T-cell (primary cell): ENCODE measurements at regions not wholly inside any gene's neighbourhood (a gene's known extent, or its start where the extent isn't known, plus 50 kb on each side); places are given as distances from the start of the nearest gene placed in this dataset.

Experiments used
- ATAC-seq, 4 experiments: fragments of 200-7000 bp in 3 of 4; fragments of 150-1000 bp in 1 of 4; cut with Tn5 transposase; replicated peaks in 1 of 4; 1 replicate in 3 of 4; 2 replicates in 1 of 4; pipeline ENCODE4 v1.10.0; 2021; ENCODE audit warnings: moderate library complexity in 3 of 4, mild to moderate bottlenecking in 2 of 4, moderate number of reproducible peaks in 1 of 4
- CTCF ChIA-PET, 2 donors: fragments of 300-600 bp; sonication (Branson Sonifier 250); formaldehyde crosslinking; loops; one replicate each; lab custom pipeline; 2022; ENCODE audit warnings: antibody characterized with exemption in 2 of 2; lab: Charles Lee
- POLR2A ChIA-PET, 2 donors: fragments of 300-600 bp; sonication (Branson Sonifier 250); formaldehyde crosslinking; loops; one replicate each; lab custom pipeline; 2022; ENCODE audit warnings: antibody characterized with exemption in 2 of 2; lab: Charles Lee
- DNase-seq, 35 experiments: peaks; one replicate each; pipeline versions ENCODE4 v3.0.0 to v3.0.0-alpha.2; 2013 to 2023
- H3K27ac ChIP-seq: one replicate; pipeline ENCODE4 v1.5.1; 2013; ENCODE audit warnings: low read length
- H3K27me3 ChIP-seq, 2 experiments: replicated peaks in 1 of 2; 1 replicate in 1 of 2; 2 replicates in 1 of 2; pipeline versions ENCODE4 v1.6.1 to v1.7.0; 2013; ENCODE audit warnings: low read length in 1 of 2, mixed read lengths in 1 of 2; ENCODE audit not compliant: control insufficient read depth in 2 of 2, insufficient read depth in 2 of 2; ENCODE audit errors: extremely low read depth in 1 of 2
- H3K36me3 ChIP-seq, 2 donors: 1 replicate in 1 of 2; 2 replicates in 1 of 2; pipeline versions ENCODE4 v1.6.1 to v1.7.0; 2013; ENCODE audit warnings: low read length in 1 of 2; ENCODE audit not compliant: control insufficient read depth in 2 of 2, insufficient read depth in 1 of 2; ENCODE audit errors: extremely low read depth in 1 of 2
- H3K4me1 ChIP-seq, 2 experiments: 1 replicate in 1 of 2; 2 replicates in 1 of 2; pipeline versions ENCODE4 v1.6.1 to v1.7.0; 2013; ENCODE audit warnings: low read length in 2 of 2, mixed read lengths in 1 of 2; ENCODE audit not compliant: insufficient read depth in 2 of 2, control insufficient read depth in 1 of 2; ENCODE audit errors: extremely low read depth in 1 of 2
- H3K4me3 ChIP-seq, 2 donors: 1 replicate in 1 of 2; 2 replicates in 1 of 2; pipeline versions ENCODE4 v1.5.1 to v1.7.0; 2013; ENCODE audit warnings: mild to moderate bottlenecking in 2 of 2, low read length in 1 of 2, moderate library complexity in 1 of 2; ENCODE audit not compliant: control insufficient read depth in 1 of 2; ENCODE audit errors: extremely low read depth in 1 of 2
- H3K9me3 ChIP-seq: 2 replicates; pipeline ENCODE4 v1.7.0; 2013
- H3K27ac Mint-ChIP-seq, 2 donors: one replicate each; pipeline ENCODE4 v1.8.0; 2020 to 2021; ENCODE audit warnings: mild to moderate bottlenecking in 2 of 2, mixed read lengths in 2 of 2
- H3K27me3 Mint-ChIP-seq, 2 donors: one replicate each; pipeline ENCODE4 v1.8.0; 2021 to 2022; ENCODE audit warnings: mixed read lengths in 2 of 2
- H3K36me3 Mint-ChIP-seq: one replicate; pipeline ENCODE4 v1.8.0; 2021; ENCODE audit warnings: mixed read lengths
- H3K4me1 Mint-ChIP-seq, 3 donors: one replicate each; pipeline ENCODE4 v1.8.0; 2020 to 2022; ENCODE audit warnings: mixed read lengths in 3 of 3, mild to moderate bottlenecking in 1 of 3
- H3K4me3 Mint-ChIP-seq, 3 donors: one replicate each; pipeline ENCODE4 v1.8.0; 2020 to 2022; ENCODE audit warnings: mild to moderate bottlenecking in 3 of 3, mixed read lengths in 3 of 3, moderate library complexity in 3 of 3
- H3K9me3 Mint-ChIP-seq, 3 donors: one replicate each; pipeline ENCODE4 v1.8.0; 2020 to 2022; ENCODE audit warnings: mixed read lengths in 3 of 3
- WGBS: methylation state at CpG from one replicate; pipeline ENCODE4 v1.1.5; 2013; ENCODE audit warnings: missing lambda C conversion rate; ENCODE audit not compliant: insufficient coverage; 5-methylcytosine and 5-hydroxymethylcytosine counted together

- DNase-seq: no peak
- peaks cover 0 to 12% of the 10 kb centered on the region in 2 experiments for H3K4me1 ChIP-seq
- Mint-ChIP-seq H3K27me3 (peaks cover 0 to 3% of the 10 kb centered on the region in 2 donors), H3K9me3 (no peaks in the 10 kb centered on the region), H3K4me3 (no peak overlapping the region), H3K4me1 (peaks cover 0 to 5% (median 0%) of the 10 kb centered on the region in 3 donors), H3K36me3 (no peaks in the 10 kb centered on the region), H3K27ac (no peak overlapping the region)
- no peak overlapping the region for H3K27ac ChIP-seq
- no peaks in the 10 kb centered on the region for H3K9me3 ChIP-seq
- ChIA-PET POLR2A (no interaction called here), CTCF (no interaction called here)
- ATAC-seq: no peak
- no peaks in the 10 kb centered on the region for H3K36me3 ChIP-seq
- WGBS: 92% methylated on average over 44 of the region's 53 CpGs
- H3K27me3 ChIP-seq: peaks cover 0 to 4% of the 10 kb centered on the region in 2 experiments
- H3K4me3 ChIP-seq: no peak overlapping the region
These were observed 131.6 kb downstream of the DLL1 start for GRCh38 chr6:170159022-170159965.

DNA sequence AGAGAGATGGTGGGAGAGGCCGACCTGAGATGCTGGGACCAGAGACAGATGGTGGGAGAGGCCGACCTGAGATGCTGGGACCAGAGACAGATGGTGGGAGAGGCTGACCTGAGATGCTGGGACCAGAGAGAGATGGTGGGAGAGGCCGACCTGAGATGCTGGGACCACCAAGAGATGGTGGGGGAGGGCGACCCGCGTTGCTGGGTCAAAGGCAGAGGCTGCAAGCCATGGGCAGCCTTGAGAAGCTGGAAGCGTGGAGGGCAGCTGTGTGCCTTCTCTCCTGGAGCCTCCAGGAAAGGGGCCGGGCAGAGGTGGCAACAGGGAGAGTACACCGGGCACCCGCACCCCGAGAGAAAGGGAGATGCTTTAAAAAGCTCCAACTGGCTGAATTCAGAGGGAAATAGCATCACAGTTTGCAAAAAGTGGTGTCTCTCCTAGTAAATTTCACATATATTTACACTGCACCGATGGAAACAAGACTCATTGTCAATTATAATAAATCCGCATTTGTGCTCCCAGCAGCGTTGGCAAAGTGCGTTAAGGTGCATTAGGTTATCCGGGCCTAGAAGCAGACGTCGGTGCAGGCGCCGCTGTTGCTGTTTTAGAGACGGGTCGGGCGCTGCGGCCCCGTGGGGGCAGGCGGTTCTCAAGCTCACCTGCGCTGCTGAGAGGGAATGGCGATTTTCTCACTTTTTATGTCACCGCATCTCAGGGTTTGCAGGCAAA lies 132.4 kb downstream of the DLL1 start:
- ATAC-seq (no peak), DNase-seq (no peak)
- H3K4me3 Mint-ChIP-seq: no peak overlapping the region
- ChIA-PET POLR2A (no interaction called here), CTCF (no interaction called here)
- H3K9me3 Mint-ChIP-seq: no peaks in the 10 kb centered on the region
- peaks cover 0 to 12% of the 10 kb centered on the region in 2 experiments for H3K27me3 ChIP-seq
- peaks cover 0 to 5% (median 0%) of the 10 kb centered on the region in 3 donors for H3K4me1 Mint-ChIP-seq
- WGBS: 91% methylated on average over 29 of the region's 29 CpGs
- no peaks in the 10 kb centered on the region for H3K9me3 ChIP-seq
- H3K4me3 ChIP-seq: no peak overlapping the region
- H3K4me1 ChIP-seq: peaks cover 0 to 19% of the 10 kb centered on the region in 2 experiments
- no peaks in the 10 kb centered on the region for H3K36me3 ChIP-seq
- H3K36me3 Mint-ChIP-seq: no peaks in the 10 kb centered on the region
- H3K27ac Mint-ChIP-seq: no peak overlapping the region
- H3K27ac ChIP-seq: no peak overlapping the region
- H3K27me3 Mint-ChIP-seq: peaks cover 0 to 3% of the 10 kb centered on the region in 2 donors

- no peak for DNase-seq
- H3K27me3 ChIP-seq: peaks cover 0 to 19% of the 10 kb centered on the region in 2 experiments
- H3K27ac Mint-ChIP-seq: no peak overlapping the region
- no peaks in the 10 kb centered on the region for H3K9me3 ChIP-seq
- H3K4me1 ChIP-seq: peaks cover 0 to 22% of the 10 kb centered on the region in 2 experiments
- no peaks in the 10 kb centered on the region for H3K36me3 ChIP-seq
- no peaks in the 10 kb centered on the region for H3K36me3 Mint-ChIP-seq
- H3K4me1 Mint-ChIP-seq: peaks cover 0 to 4% (median 0%) of the 10 kb centered on the region in 3 donors
- WGBS: 83% methylated on average over 28 of the region's 28 CpGs
- POLR2A ChIA-PET: no interaction called here
- no peak overlapping the region for H3K4me3 ChIP-seq
- H3K27me3 Mint-ChIP-seq: peaks cover 0 to 3% of the 10 kb centered on the region in 2 donors
- CTCF ChIA-PET: no interaction called here
- ATAC-seq: no peak
- H3K9me3 Mint-ChIP-seq: no peaks in the 10 kb centered on the region
- H3K4me3 Mint-ChIP-seq: no peak overlapping the region
- no peak overlapping the region for H3K27ac ChIP-seq
These were observed 133.2 kb downstream of the DLL1 start for GRCh38 chr6:170157567-170158218.

- DNase-seq: no peak
- Histone ChIP-seq H3K27me3 (peaks cover 2 to 29% of the 10 kb centered on the region in 2 experiments), H3K4me1 (peaks cover 0 to 24% of the 10 kb centered on the region in 2 experiments), H3K9me3 (no peaks in the 10 kb centered on the region), H3K27ac (no peak overlapping the region), H3K36me3 (no peaks in the 10 kb centered on the region), H3K4me3 (no peak overlapping the region)
- H3K36me3 Mint-ChIP-seq: no peaks in the 10 kb centered on the region
- CTCF ChIA-PET: no interaction called here
- POLR2A ChIA-PET: interaction anchor here in 1 of 2 donors (0.8 kb wide), 1 partner anchor 408 kb away, joined by 3 read pairs; no protein-coding TSS in a partner anchor
- 91% methylated on average over 27 of the region's 34 CpGs for WGBS
- peaks cover 3 to 7% of the 10 kb centered on the region in 2 donors for H3K27me3 Mint-ChIP-seq
- H3K9me3 Mint-ChIP-seq: no peaks in the 10 kb centered on the region
- H3K27ac Mint-ChIP-seq: no peak overlapping the region
- peaks cover 7 to 8% (median 7%) of the 10 kb centered on the region in 3 donors for H3K4me1 Mint-ChIP-seq
- no peak for ATAC-seq
- H3K4me3 Mint-ChIP-seq: no peak overlapping the region
These were observed 134.2 kb downstream of the DLL1 start for GRCh38 chr6:170156448-170157375.

GRCh38 chr6:170155464-170156196 lies 135.2 kb downstream of the DLL1 start:
- H3K27me3 ChIP-seq: peaks cover 2 to 38% of the 10 kb centered on the region in 2 experiments
- no peaks in the 10 kb centered on the region for H3K36me3 Mint-ChIP-seq
- H3K4me1 ChIP-seq: peaks cover 0 to 24% of the 10 kb centered on the region in 2 experiments
- no peaks in the 10 kb centered on the region for H3K9me3 Mint-ChIP-seq
- CTCF ChIA-PET: no interaction called here
- 79% methylated on average over 12 of the region's 25 CpGs for WGBS
- peaks cover 12 to 15% (median 12%) of the 10 kb centered on the region in 3 donors for H3K4me1 Mint-ChIP-seq
- POLR2A ChIA-PET: interaction anchor here in 1 of 2 donors (0.8 kb wide), 1 partner anchor 407 kb away, joined by 3 read pairs; no protein-coding TSS in a partner anchor
- H3K4me3 ChIP-seq: no peak overlapping the region
- no peaks in the 10 kb centered on the region for H3K9me3 ChIP-seq
- peaks cover 3 to 13% of the 10 kb centered on the region in 2 donors for H3K27me3 Mint-ChIP-seq
- no peak overlapping the region for H3K27ac Mint-ChIP-seq
- ATAC-seq: no peak
- no peak overlapping the region for H3K4me3 Mint-ChIP-seq
- no peak overlapping the region for H3K27ac ChIP-seq
- no peaks in the 10 kb centered on the region for H3K36me3 ChIP-seq
- no peak for DNase-seq
